Epithelial cell of prostate (primary cell): ENCODE measurements at regions not wholly inside any gene's neighbourhood (a gene's known extent, or its start where the extent isn't known, plus 50 kb on each side); places are given as distances from the start of the nearest gene placed in this dataset.
A peak's percentile ranks its signal among the peaks of the same experiment; 100 is the strongest.
"Not testable (repeated sequence)": the region's sequence is repeated elsewhere in the genome, so short reads cannot be mapped to it uniquely, and the experiment has no call there.

Experiments
- DNase-seq: peaks from one replicate; pipeline ENCODE4 v3.0.0-alpha.2; 2011; ENCODE audit warnings: low read depth, low spot score
- H3K27ac ChIP-seq: fragments of 450-650 bp; 2 replicates; pipeline ENCODE4 v1.5.1; 2017; ENCODE audit warnings: mild to moderate bottlenecking

DNA sequence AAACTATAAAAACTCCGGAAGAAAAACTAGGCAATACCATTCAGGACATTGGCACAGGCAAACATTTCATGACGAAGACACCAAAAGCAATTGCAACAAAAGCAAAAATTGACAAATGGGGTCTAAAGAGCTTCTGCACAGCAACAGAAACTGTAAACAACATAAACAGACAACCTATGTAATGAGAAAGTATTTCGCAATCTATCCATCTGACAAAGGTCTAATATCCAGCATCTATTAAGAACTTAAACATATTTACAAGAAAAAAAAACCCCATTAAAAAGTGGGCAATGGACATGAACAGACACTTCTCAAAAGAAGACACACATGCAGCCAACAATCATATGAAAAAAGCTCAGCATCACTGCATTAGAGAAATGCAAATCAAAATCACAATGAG is 498.6 kb downstream of the HINT1 start:
- no peak overlapping the region for H3K27ac ChIP-seq
- no peak for DNase-seq

DNA sequence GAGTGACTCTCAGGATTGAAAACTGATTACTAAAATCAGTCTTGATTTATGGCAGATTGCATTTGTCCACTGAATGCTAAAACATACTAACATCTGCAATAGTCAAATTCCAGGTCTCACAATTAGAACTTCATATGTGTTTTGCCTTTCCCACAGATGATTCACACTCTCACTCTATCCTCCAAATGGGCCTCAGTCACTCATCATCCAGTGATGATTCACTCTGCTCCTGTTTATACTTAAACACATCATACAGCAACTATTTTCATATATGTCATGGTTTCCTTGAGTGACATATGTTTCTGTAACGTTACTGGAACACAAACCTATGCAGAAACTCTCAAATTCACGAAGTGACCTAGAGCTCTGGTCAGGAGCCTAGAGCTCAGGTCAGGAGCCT is 512.9 kb downstream of the HINT1 start:
- DNase-seq, result peak; percentile 90
- H3K27ac ChIP-seq, result peak overlapping the region; percentile 39

DNA sequence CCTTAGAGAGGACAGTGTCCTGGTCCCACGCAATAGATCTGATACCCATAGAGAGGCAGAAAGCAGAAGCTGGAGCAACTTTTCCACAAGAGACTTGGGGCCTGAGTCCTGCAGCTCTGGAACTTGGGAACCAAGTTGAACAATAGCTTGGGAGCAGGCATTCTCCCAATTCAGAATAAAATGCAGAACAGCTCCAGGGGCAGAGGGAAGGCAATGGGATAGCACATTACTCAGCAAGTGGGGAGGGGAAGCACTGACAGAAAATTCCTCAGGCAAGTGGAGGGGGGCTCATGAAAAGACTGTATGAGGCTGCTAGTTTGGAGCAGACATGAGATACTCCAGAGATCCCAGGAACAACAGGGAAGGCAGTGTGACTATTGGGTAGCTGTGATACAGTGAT is 513.6 kb downstream of the HINT1 start:
- H3K27ac ChIP-seq, result no peak overlapping the region
- no peak for DNase-seq

DNA sequence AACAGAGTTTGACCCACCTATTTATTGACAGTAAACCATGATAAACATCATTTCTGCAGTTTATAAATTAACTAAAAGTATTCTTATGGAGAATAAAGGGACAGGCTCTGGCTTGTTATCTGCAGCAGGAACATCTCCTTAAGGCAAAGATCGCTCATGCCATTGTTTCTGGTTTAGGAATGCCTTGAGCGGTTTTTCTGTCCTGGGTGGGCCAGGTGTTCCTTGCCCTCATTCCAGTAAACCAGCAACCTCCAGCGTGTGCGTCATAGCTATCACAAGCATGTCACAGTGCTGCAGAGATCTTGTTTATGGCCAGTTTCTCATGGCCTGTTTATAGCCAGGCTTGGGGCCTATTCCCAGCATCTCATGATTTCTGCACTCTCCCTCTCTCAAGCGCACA is 521.7 kb downstream of the HINT1 start:
- no peak for DNase-seq
- no peak overlapping the region for H3K27ac ChIP-seq

DNA sequence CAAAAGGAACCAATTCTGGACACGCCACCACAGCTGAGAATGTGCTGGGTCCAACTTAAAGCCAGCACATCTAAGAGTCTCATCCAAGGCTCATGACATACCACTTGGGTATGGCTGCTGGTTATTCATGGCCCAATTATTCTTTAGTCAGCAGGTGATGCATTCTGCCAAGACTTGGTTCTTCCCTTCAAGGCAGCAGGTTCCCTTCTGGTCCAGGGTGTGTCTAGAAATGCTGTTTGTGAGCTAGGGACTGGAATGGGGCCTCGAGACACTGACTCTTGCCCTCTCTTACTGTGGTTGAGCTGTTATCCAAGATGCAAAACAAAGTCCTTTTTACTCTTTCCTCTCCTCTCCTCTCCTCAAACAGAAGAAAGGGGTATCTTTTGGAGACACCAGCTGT is 522.6 kb downstream of the HINT1 start:
- no peak overlapping the region for H3K27ac ChIP-seq

DNA sequence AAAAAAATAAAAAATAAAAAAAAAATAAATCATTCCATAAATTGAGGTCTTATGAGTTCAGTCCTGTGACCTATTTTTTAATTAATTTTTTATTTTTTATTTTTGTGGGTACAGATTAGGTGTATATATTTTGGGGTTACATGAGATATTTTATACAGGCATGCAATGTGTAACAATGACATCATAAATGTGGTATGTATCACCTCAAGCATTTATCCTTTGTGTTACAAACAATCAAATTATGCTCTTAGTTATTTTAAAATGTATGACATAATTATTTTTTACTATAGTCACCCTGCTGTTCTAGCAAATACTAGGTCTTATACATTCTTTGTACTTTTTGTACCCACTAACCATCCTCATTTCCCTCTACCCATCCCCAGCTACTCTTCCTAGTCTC is 537.9 kb downstream of the HINT1 start:
- DNase-seq, result no peak
- no peak overlapping the region for H3K27ac ChIP-seq

More for the DNA sequence above, 522.6 kb downstream of the HINT1 start:
- DNase-seq, result peak; percentile 5

DNA sequence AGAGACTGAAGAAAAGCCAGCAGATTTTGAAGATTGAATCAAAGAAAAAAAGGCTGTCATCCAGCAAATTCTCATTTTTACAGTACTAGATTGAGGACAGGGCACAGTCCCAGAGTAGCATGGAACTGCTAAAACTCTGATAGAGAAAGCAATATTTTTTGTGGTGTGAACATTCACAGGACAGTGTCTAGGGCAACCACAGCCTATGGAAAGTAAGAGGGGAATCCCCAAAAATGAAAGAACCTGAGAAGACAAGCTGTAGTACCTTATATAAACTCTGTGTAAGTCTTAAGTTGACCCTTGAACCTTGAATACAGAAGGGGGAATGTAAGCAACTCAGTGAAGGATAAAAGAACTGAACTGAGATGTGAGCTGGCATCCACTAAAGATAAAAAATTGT is 540.3 kb downstream of the HINT1 start:
- DNase-seq, result no peak
- H3K27ac ChIP-seq, result no peak overlapping the region

DNA sequence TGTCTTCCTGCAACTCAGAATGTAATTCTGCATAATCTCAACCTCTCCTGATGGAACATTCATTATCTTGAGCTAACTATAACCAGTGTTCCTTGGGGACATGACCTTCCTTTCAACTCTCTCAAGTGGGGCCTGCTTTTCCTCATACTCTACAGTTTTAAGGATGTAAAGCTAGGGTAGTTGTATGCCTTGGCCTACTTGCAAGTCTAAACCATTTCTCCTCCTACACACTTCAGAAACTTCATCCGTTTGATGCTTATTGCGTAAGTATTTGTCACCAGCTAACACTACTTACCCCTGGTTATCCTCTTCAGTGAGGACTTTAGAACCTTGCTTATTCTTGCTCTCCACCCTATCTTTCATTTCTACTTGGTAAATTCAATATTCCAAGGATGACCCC is 548.9 kb downstream of the HINT1 start:
- no peak overlapping the region for H3K27ac ChIP-seq
- DNase-seq, result no peak

DNA sequence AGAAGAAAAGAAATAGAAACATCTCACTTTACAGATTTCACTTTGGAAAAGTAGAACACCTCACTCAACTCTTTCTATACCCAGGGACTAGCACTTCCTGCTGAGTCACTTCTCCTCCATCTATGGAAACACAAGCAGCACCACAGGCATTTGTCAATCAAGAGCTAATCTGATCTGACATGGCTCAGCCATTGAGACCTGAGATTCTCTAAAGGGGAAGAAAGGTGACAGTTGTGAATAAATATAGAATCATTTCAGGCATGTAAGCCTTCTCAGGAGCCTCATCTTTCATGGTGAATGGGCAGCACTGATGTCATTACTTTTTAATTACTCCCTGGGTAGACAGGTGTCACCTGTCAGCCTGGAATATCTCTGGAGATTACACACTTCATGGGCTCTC is 559.8 kb downstream of the HINT1 start:
- no peak for DNase-seq
- no peak overlapping the region for H3K27ac ChIP-seq

DNA sequence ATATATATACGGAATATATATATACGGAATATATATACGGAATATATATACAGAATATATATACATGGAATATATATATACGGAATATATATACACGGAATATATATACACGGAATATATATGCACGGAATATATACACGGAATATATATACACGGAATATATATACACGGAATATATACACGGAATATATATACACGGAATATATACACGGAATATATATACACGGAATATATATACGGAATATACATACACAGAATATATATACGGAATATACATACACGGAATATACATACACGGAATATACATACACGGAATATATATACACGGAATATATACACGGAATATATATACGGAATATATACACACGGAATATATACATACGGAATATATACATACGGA is 568.4 kb downstream of the HINT1 start:
- not testable (repeated sequence) for H3K27ac ChIP-seq, DNase-seq

DNA sequence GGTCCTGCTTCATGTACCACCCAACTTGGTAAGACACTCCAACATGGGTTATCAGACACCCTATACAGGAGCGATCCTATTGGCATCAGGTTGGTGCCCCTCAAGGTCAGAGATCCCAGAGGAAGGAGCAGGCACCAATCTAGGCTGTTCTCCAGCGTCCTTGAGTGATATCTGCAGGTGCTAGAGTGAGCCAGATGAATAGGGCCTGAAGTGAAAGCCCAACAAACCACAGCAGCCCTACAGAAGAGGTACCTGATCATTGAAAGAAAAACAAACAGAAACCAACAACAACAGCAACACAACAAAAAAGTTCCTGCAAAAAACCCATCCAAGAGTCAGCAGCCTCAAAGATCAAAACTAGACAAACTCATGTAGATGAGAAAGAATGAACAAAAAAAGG is 584.8 kb downstream of the HINT1 start:
- no peak overlapping the region for H3K27ac ChIP-seq

DNA sequence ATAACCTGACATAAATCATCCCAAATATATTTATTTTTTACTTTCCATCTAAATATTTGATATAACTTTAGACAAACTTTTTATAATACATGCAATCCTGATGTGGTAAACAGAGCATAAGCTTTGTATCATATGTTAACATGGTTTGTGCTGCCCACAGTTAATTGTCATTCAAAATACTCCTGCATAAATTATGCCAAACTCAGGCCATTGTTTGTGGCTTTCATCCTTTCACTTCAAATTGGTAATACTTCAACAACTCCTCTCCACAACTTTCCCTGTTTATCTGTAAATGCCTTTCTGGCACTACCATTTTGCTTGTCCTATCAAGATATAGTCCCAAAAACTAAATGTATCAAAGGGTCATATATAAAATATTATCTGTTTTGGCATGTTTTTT is 586.7 kb downstream of the HINT1 start:
- no peak for DNase-seq
- H3K27ac ChIP-seq, result no peak overlapping the region

More for the DNA sequence above, 584.8 kb downstream of the HINT1 start:
- no peak for DNase-seq

DNA sequence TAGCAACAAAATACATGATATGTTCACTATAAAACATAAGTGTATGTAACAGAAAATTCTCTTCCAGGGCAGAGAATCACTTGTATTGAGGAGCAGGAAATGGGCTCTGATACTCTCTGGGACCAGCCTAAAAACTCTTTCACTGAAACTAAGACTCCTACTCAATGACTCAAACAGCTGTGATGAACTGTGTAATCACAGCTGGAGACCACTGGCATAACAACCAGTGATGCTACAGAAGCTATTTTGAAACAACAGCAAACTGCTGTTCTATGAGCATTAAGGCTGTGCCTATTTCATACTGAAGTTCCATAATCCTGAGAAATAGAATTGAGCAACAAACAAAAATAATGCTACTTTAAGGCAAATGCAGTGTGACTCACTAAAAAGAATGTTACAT is 594.0 kb downstream of the HINT1 start:
- no peak overlapping the region for H3K27ac ChIP-seq
- DNase-seq, result peak; percentile 39

DNA sequence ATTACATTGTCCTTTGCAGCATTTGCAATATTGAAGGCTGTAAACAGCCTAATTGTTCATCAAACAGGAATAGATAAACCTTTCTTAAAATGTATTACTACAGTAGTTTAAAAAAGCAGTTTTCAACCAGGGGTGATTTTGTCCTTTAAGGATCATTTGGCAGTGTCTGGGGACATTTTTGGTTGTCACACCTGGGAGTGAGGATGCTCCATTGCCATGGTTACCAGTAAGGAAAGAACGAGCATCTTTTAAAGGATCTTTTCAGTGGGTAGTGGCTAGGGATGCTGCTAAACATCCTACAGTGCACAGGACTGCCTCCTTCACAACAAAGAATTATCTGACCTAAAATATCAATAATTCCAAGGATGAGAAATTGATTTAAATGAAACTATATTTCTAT is 596.3 kb downstream of the HINT1 start:
- no peak overlapping the region for H3K27ac ChIP-seq
- DNase-seq, result no peak

DNA sequence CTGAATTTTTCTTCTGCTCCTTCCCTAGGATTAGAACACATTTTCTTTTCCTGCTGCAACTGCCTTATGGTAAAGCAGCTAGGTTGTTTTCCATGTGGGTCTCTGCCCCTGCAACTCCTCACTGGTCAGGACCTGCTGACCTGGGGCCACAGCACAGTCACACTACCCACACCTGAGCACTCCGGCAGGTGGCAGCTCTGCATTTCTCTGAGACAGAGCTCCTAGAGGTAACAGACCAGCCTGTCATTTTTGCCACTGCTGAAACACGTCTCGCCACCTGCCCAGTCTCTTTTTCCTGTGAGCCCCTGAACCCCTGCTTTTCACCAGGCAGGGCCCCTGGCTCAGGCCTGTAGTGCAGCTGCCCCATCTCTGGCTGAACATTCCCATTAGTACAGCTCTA is 609.6 kb downstream of the HINT1 start:
- no peak overlapping the region for H3K27ac ChIP-seq
- DNase-seq, result no peak

DNA sequence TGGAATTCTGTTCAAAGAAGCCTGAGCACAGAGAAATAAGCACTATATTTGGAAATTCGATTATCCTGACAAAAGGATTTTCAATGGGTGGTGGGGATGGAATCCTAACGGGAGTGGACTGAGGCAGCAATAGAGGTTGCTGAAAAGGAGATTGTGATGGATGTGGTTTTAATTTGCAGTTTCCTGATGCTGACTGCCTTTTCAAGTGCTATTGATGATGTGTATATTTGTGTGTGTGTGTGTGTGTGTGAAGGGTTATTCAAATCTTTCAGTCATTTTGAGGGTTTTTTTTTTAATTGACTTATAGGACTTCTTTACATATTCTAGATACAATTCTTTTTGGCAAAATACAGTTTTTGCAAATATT is 614.5 kb downstream of the HINT1 start:
- H3K27ac ChIP-seq, result peak overlapping the region; percentile 52

DNA sequence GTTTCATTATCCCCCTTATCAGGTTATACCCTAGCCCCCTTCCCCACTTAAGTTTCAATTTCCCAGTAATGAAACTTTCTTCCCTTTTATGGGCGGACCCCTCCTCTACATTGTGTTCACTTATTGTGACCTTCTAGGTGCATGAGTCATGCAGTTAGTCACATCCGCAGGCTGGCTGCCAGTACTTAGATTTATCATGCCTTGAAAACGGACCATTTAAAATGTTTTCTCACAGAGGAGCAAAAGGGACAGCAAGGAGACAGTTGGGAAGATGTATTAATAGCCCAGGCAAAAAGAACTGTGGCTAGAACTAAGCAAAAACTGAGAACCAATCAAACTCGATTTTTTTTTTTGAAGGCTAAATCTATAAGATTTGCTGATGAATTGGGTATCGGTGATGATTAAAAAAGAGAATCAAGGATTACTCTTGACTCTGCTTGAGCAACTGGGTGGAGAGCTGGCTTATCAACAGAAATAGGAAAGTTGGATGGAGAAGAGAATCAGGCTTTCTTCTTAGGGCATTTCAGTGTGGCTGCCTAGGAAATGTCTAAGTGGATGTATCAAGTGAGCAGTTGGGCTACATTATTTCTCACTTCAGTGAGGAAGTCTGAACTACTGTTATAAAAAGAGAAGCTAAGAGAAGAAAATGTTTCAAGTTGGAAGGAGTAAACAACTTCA is 615.0 kb downstream of the HINT1 start:
- peak; percentile 45 for DNase-seq
- H3K27ac ChIP-seq, result peak overlapping the region; percentile 52

More for the DNA sequence above, 614.5 kb downstream of the HINT1 start:
- no peak for DNase-seq

DNA sequence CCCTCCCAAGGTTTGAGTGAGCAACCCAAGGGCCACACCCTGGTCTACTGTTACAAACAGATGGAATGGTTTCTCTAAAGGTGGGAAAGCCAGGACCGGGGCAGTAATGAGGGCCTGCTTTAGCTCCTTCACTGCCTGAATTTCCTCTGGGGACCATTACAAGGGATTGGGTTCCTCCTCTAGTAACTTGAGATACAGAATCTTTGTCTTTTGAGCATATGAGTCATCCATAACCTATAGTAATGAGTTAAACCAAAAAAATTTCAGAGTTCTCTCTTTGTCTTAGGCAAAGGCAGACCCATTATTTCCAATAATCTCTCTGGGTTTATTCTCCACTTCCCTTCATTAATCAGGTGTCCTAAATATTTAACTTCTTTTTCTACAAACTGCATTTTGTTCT is 618.8 kb downstream of the HINT1 start:
- H3K27ac ChIP-seq, result peak overlapping the region; percentile 45
- no peak for DNase-seq

DNA sequence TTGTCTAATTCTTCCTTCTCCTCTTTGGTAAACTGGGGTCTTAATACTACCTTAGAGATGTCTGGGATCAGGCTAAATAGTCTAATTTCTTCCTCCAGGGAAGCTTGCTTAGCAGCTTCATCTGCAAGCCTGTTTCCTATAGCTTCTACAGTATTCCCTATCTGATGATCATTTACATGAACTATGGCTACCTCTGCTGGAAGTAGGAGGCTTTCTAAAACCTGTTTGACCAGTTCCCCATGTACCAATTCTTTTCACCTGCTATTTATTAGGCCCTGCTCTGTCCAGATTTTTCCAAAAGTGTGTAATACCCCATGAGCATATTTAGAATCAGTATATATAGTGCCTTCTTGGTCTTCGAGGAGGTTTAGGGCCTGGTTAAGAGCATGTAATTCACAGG is 619.8 kb downstream of the HINT1 start:
- no peak for DNase-seq
- H3K27ac ChIP-seq, result peak overlapping the region; percentile 45

DNA sequence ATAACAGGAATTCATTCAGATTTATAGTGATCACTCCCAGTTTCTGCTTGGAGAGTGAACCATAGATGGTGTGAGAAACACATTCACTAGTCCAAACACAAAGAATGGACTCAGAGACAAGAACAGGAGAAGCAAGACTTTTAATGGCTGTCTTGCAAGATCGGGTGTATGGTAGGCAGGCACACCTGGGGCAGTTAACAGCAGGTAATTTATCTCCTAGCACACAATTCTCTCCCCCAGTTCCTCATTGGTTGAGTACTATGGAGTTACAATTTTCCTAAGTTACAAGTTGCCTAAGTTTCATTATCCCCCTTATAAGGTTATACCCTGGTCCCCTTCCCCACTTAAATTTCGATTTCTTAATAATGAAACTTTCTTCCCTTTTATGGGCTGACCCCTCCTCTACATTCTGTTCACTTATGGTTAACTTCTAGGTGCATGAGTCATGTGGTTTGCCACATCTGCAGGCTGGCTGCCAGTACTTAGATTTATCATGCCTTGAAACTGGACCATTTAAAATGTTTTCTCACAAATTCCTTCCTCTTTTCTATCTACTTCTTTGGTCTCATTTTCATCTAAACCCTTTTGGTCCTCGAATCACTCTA is 623.3 kb downstream of the HINT1 start:
- no peak for DNase-seq
- H3K27ac ChIP-seq, result peak overlapping the region; percentile 9

DNA sequence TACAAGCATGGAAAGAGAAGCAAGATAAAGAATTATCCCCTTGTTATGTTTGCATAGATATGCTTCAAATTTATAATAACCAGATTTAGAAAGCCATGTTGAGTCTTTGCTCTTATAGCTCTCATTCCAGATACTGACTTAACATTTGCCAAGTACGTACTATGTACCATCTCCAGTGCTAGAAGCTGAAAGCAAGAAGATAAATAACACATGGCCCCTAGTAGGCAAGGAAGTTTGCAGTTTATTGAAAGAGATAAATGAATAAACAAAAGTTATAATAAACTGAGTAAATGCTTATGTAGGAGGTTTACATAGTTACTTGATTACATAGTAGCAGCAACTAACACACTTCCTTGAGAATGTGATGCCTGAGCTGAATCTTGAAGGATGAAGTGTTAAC is 628.4 kb downstream of the HINT1 start:
- DNase-seq, result no peak
- H3K27ac ChIP-seq, result no peak overlapping the region

DNA sequence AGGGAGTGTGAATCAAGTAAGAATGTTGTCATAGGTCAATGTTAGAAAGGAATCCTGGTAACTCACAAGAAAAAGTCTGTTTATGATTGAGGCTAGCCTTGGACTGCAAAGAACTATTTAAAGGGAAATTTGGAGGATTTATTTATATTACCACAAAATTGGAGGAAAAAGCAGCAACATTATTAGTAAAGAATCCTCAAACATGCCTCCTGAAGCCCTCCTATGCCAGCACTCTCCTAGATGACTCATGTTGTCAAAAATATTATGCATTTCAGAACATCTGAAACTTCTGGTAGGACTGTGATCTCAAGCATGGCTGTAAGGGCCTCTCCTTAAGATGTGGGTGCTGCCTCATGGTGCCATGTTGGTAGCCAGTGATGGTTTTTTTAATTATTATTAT is 628.5 kb downstream of the CHSY3 start:
- no peak overlapping the region for H3K27ac ChIP-seq
- DNase-seq, result no peak
